MM.1S (cell line): ENCODE measurements at regions not wholly inside any gene's neighbourhood (a gene's known extent, or its start where the extent isn't known, plus 50 kb on each side); places are given as distances from the start of the nearest gene placed in this dataset.

Experiments used
- CTCF ChIP-seq: fragments of 300-600 bp; sonication (generic); IDR thresholded peaks from 2 replicates; pipeline ENCODE4 v1.5.1; 2016; ENCODE audit warnings: antibody characterized with exemption, low read length, mixed read lengths
- EZH2 ChIP-seq: fragments of 300-600 bp; sonication (generic); optimal IDR thresholded peaks from 2 replicates; pipeline ENCODE3; 2017; ENCODE audit warnings: low read depth, mild to moderate bottlenecking, antibody characterized with exemption, low read length, mixed read lengths

GRCh38 chr2:145750612-145751011 lies 1230.7 kb upstream of the ZEB2 start:
- TF ChIP-seq CTCF (no peak), EZH2 (no peak)
